Heart left ventricle (tissue), 13 donors: ENCODE measurements at regions not wholly inside any gene's neighbourhood (a gene's known extent, or its start where the extent isn't known, plus 50 kb on each side); places are given as distances from the start of the nearest gene placed in this dataset.

ENCODE experiments used
- CTCF ChIP-seq, 12 donors: fragments of 200-600 bp; sonication (generic) in 4 of 12; IDR thresholded peaks; one replicate each; pipeline versions ENCODE4 v1.5.0 to v1.8.0; 2018 to 2022; ENCODE audit warnings: antibody characterized with exemption in 12 of 12, mild to moderate bottlenecking in 5 of 12
- POLR2A ChIP-seq, 2 donors: fragments of 450-650 bp; IDR thresholded peaks; one replicate each; pipeline ENCODE4 v1.6.1; 2017; ENCODE audit warnings: antibody characterized with exemption in 2 of 2, mild to moderate bottlenecking in 2 of 2, moderate library complexity in 2 of 2
- donor health status: ischemic (EF 13 %, LVEDD 7.1; RV severe dilation, severe dysfunction).
- donor health status: DM: no; HTN: yes; CAD: no.
- donor health status: DM: no; HTN: no; CAD: no.
- donor health status: ischemic (EF 25% LVEDD 6.9; RV normal size, moderate dysfunction).
- donor health status: ischemic (EF 25% LVEDD 5.7; RV mildly dilated, moderate dysfunction).
- donor health status: ischemic (EF 35%, LVEDD 5.7; RV mildly dilated, moderate dysfunction).
- donor health status: nonischemic (EF 11% LVEDD 7.7; RV severe dilation, severe dysfunction).
- donor health status: DM: yes; HTN: yes; CAD: no.
- donor health status: PGD.
- donor health status: ischemic (EF 29% LVEDD 5.4; RV normal size, mild dysfunction).
- donor health status: nonischemic (EF 23%, LVEDD 6.1; RV moderate dilation, normal function).

- TF ChIP-seq POLR2A (IDR thresholded peaks at IDR 0.05), result no peak
- TF ChIP-seq CTCF (IDR thresholded peaks at IDR 0.05), result no peak
These were observed 206.9 kb downstream of the MRPL39 start for GRCh38 chr21:25400427-25400826.
